ENCODE measurements at regions not wholly inside any gene's neighbourhood (a gene's known extent, or its start where the extent isn't known, plus 50 kb on each side); places are given as distances from the start of the nearest gene placed in this dataset.

GRCh38 chr2:15884790-15885189 lies 55.6 kb upstream of the MYCN start (continued):
- no peak for TF ChIP-seq SRF (IDR thresholded peaks at IDR 0.05; ENCODE audit: low read depth, low read length)
- no peak for TF ChIP-seq KDM5A (IDR thresholded peaks at IDR 0.05; ENCODE audit: low read length)
- TF ChIP-seq CBX8 (IDR thresholded peaks at IDR 0.05; ENCODE audit: borderline replicate concordance, low read depth, low read length), result no peak
- TF ChIP-seq FOSL1 (IDR thresholded peaks at IDR 0.05; ENCODE audit: insufficient read depth, low read depth, low read length), result no peak
